T-cell (primary cell): ENCODE measurements at regions not wholly inside any gene's neighbourhood (a gene's known extent, or its start where the extent isn't known, plus 50 kb on each side); places are given as distances from the start of the nearest gene placed in this dataset.

Source experiments
- ATAC-seq, 4 experiments: fragments of 200-7000 bp in 3 of 4; fragments of 150-1000 bp in 1 of 4; cut with Tn5 transposase; replicated peaks in 1 of 4; 1 replicate in 3 of 4; 2 replicates in 1 of 4; pipeline ENCODE4 v1.10.0; 2021; ENCODE audit warnings: moderate library complexity in 3 of 4, mild to moderate bottlenecking in 2 of 4, moderate number of reproducible peaks in 1 of 4
- CTCF ChIA-PET, 2 donors: fragments of 300-600 bp; sonication (Branson Sonifier 250); formaldehyde crosslinking; loops; one replicate each; lab custom pipeline; 2022; ENCODE audit warnings: antibody characterized with exemption in 2 of 2; lab: Charles Lee
- POLR2A ChIA-PET, 2 donors: fragments of 300-600 bp; sonication (Branson Sonifier 250); formaldehyde crosslinking; loops; one replicate each; lab custom pipeline; 2022; ENCODE audit warnings: antibody characterized with exemption in 2 of 2; lab: Charles Lee
- DNase-seq, 35 experiments: peaks; one replicate each; pipeline versions ENCODE4 v3.0.0 to v3.0.0-alpha.2; 2013 to 2023
- H3K27ac ChIP-seq: one replicate; pipeline ENCODE4 v1.5.1; 2013; ENCODE audit warnings: low read length
- H3K27me3 ChIP-seq, 2 experiments: replicated peaks in 1 of 2; 1 replicate in 1 of 2; 2 replicates in 1 of 2; pipeline versions ENCODE4 v1.6.1 to v1.7.0; 2013; ENCODE audit warnings: low read length in 1 of 2, mixed read lengths in 1 of 2; ENCODE audit not compliant: control insufficient read depth in 2 of 2, insufficient read depth in 2 of 2; ENCODE audit errors: extremely low read depth in 1 of 2
- H3K36me3 ChIP-seq, 2 donors: 1 replicate in 1 of 2; 2 replicates in 1 of 2; pipeline versions ENCODE4 v1.6.1 to v1.7.0; 2013; ENCODE audit warnings: low read length in 1 of 2; ENCODE audit not compliant: control insufficient read depth in 2 of 2, insufficient read depth in 1 of 2; ENCODE audit errors: extremely low read depth in 1 of 2
- H3K4me1 ChIP-seq, 2 experiments: 1 replicate in 1 of 2; 2 replicates in 1 of 2; pipeline versions ENCODE4 v1.6.1 to v1.7.0; 2013; ENCODE audit warnings: low read length in 2 of 2, mixed read lengths in 1 of 2; ENCODE audit not compliant: insufficient read depth in 2 of 2, control insufficient read depth in 1 of 2; ENCODE audit errors: extremely low read depth in 1 of 2
- H3K4me3 ChIP-seq, 2 donors: 1 replicate in 1 of 2; 2 replicates in 1 of 2; pipeline versions ENCODE4 v1.5.1 to v1.7.0; 2013; ENCODE audit warnings: mild to moderate bottlenecking in 2 of 2, low read length in 1 of 2, moderate library complexity in 1 of 2; ENCODE audit not compliant: control insufficient read depth in 1 of 2; ENCODE audit errors: extremely low read depth in 1 of 2
- H3K9me3 ChIP-seq: 2 replicates; pipeline ENCODE4 v1.7.0; 2013
- H3K27ac Mint-ChIP-seq, 2 donors: one replicate each; pipeline ENCODE4 v1.8.0; 2020 to 2021; ENCODE audit warnings: mild to moderate bottlenecking in 2 of 2, mixed read lengths in 2 of 2
- H3K27me3 Mint-ChIP-seq, 2 donors: one replicate each; pipeline ENCODE4 v1.8.0; 2021 to 2022; ENCODE audit warnings: mixed read lengths in 2 of 2
- H3K36me3 Mint-ChIP-seq: one replicate; pipeline ENCODE4 v1.8.0; 2021; ENCODE audit warnings: mixed read lengths
- H3K4me1 Mint-ChIP-seq, 3 donors: one replicate each; pipeline ENCODE4 v1.8.0; 2020 to 2022; ENCODE audit warnings: mixed read lengths in 3 of 3, mild to moderate bottlenecking in 1 of 3
- H3K4me3 Mint-ChIP-seq, 3 donors: one replicate each; pipeline ENCODE4 v1.8.0; 2020 to 2022; ENCODE audit warnings: mild to moderate bottlenecking in 3 of 3, mixed read lengths in 3 of 3, moderate library complexity in 3 of 3
- H3K9me3 Mint-ChIP-seq, 3 donors: one replicate each; pipeline ENCODE4 v1.8.0; 2020 to 2022; ENCODE audit warnings: mixed read lengths in 3 of 3
- WGBS: methylation state at CpG from one replicate; pipeline ENCODE4 v1.1.5; 2013; ENCODE audit warnings: missing lambda C conversion rate; ENCODE audit not compliant: insufficient coverage; 5-methylcytosine and 5-hydroxymethylcytosine counted together

DNA sequence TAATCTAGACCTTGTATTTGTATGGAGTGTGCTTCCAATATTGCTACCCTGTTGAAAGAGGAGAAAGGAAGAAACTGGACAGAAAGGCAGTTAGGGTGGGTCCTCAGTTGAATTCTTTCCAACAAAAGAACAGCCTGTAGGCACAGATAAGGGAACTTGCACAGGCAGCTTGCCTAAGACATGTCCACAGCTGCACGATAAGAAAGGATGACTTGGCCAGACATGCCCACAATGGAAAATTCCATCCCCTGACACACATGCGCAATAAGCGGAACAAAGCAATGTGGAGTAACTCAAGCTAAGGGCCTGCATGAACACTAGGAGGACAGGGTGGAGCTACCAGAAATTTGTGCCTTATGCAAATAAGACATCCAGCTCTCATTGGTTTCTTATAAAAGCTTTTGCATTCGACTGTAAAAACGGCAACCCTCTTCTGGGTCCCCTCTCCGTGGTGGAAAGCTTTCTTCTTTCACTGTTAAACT is 1084.7 kb upstream of the NXPH2 start:
- ChIA-PET CTCF (no interaction called here), POLR2A (no interaction called here)
- no peak for DNase-seq
- Mint-ChIP-seq H3K4me3 (no peak overlapping the region), H3K27me3 (no peaks in the 10 kb centered on the region), H3K4me1 (no peaks in the 10 kb centered on the region), H3K27ac (no peak overlapping the region), H3K9me3 (peaks cover 19 to 42% (median 27%) of the 10 kb centered on the region in 3 donors), H3K36me3 (no peaks in the 10 kb centered on the region)
- 77% methylated on average over 5 of the region's 6 CpGs for WGBS
- no peaks in the 10 kb centered on the region for H3K36me3 ChIP-seq
- no peaks in the 10 kb centered on the region for H3K4me1 ChIP-seq
- no peaks in the 10 kb centered on the region for H3K27me3 ChIP-seq
- no peak overlapping the region for H3K27ac ChIP-seq
- no peak for ATAC-seq
- no peaks in the 10 kb centered on the region for H3K9me3 ChIP-seq
- no peak overlapping the region for H3K4me3 ChIP-seq

- Mint-ChIP-seq H3K36me3 (no peaks in the 10 kb centered on the region), H3K4me1 (no peaks in the 10 kb centered on the region), H3K27ac (no peak overlapping the region), H3K9me3 (peaks cover 10 to 18% (median 15%) of the 10 kb centered on the region in 3 donors), H3K4me3 (no peak overlapping the region), H3K27me3 (no peaks in the 10 kb centered on the region)
- no CpG with 5 or more reads among the region's 3 CpGs for WGBS
- no peaks in the 10 kb centered on the region for H3K9me3 ChIP-seq
- CTCF ChIA-PET = no interaction called here
- H3K27ac ChIP-seq = no peak overlapping the region
- H3K27me3 ChIP-seq = no peaks in the 10 kb centered on the region
- no peaks in the 10 kb centered on the region for H3K4me1 ChIP-seq
- ATAC-seq (no peak), DNase-seq (no peak)
- H3K36me3 ChIP-seq = no peaks in the 10 kb centered on the region
- H3K4me3 ChIP-seq = no peak overlapping the region
- POLR2A ChIA-PET = interaction anchor here in 1 of 2 donors (0.5 kb wide), 1 partner anchor 131 kb away, joined by 3 read pairs; no protein-coding TSS in a partner anchor
Measured at GRCh38 chr2:139854769-139855483, 1074.7 kb upstream of the NXPH2 start.

GRCh38 chr2:139850254-139850890 is 1070.2 kb upstream of the NXPH2 start:
- ATAC-seq (no peak), DNase-seq (no peak)
- H3K4me3 Mint-ChIP-seq = no peak overlapping the region
- H3K36me3 ChIP-seq = no peaks in the 10 kb centered on the region
- H3K27me3 Mint-ChIP-seq = no peaks in the 10 kb centered on the region
- POLR2A ChIA-PET = no interaction called here
- no peak overlapping the region for H3K27ac Mint-ChIP-seq
- WGBS = 64% methylated on average over 1 of the region's 1 CpG
- peaks cover 5 to 20% (median 14%) of the 10 kb centered on the region in 3 donors for H3K9me3 Mint-ChIP-seq
- H3K9me3 ChIP-seq = no peaks in the 10 kb centered on the region
- CTCF ChIA-PET = no interaction called here
- H3K4me3 ChIP-seq = no peak overlapping the region
- H3K4me1 Mint-ChIP-seq = no peaks in the 10 kb centered on the region
- no peak overlapping the region for H3K27ac ChIP-seq
- no peaks in the 10 kb centered on the region for H3K36me3 Mint-ChIP-seq
- no peaks in the 10 kb centered on the region for H3K4me1 ChIP-seq
- H3K27me3 ChIP-seq = no peaks in the 10 kb centered on the region

GRCh38 chr2:139836769-139837168 is 1056.6 kb upstream of the NXPH2 start:
- no peaks in the 10 kb centered on the region for H3K36me3 Mint-ChIP-seq
- DNase-seq (no peak), ATAC-seq (no peak)
- Histone ChIP-seq H3K27me3 (no peaks in the 10 kb centered on the region), H3K4me3 (no peak overlapping the region), H3K4me1 (no peaks in the 10 kb centered on the region), H3K9me3 (no peaks in the 10 kb centered on the region), H3K36me3 (no peaks in the 10 kb centered on the region), H3K27ac (no peak overlapping the region)
- H3K4me1 Mint-ChIP-seq = no peaks in the 10 kb centered on the region
- 52% methylated on average over 2 of the region's 4 CpGs for WGBS
- H3K9me3 Mint-ChIP-seq = peaks cover 23 to 38% (median 28%) of the 10 kb centered on the region in 3 donors
- no peak overlapping the region for H3K4me3 Mint-ChIP-seq
- ChIA-PET POLR2A (no interaction called here), CTCF (no interaction called here)
- no peak overlapping the region for H3K27ac Mint-ChIP-seq
- H3K27me3 Mint-ChIP-seq = no peaks in the 10 kb centered on the region

DNA sequence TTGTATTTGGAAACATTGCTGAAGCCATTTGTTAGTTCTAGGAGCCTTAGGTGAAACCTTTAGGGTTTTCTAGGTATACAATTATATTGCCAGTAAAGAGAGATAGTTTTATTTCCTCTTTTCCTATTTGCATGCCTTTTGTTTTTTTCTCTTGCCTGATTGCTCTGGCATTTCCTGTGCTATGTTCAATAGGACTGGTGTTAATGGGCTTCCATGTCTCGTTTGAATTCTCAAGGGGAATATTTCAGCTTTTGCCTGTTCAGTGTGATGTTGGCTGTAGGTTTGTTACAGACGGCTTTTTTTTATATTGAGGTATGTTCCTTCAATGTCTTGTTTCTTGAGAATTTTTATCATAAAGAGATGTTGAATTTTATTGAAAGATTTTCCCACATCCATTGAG is 1054.9 kb upstream of the NXPH2 start:
- WGBS = 33% methylated on average over 1 of the region's 2 CpGs
- no peaks in the 10 kb centered on the region for H3K27me3 Mint-ChIP-seq
- no peaks in the 10 kb centered on the region for H3K4me1 Mint-ChIP-seq
- H3K9me3 Mint-ChIP-seq = peaks cover 15 to 25% (median 22%) of the 10 kb centered on the region in 3 donors
- ATAC-seq = no peak
- ChIA-PET CTCF (no interaction called here), POLR2A (no interaction called here)
- no peaks in the 10 kb centered on the region for H3K9me3 ChIP-seq
- DNase-seq = no peak
- no peak overlapping the region for H3K4me3 ChIP-seq
- H3K4me3 Mint-ChIP-seq = no peak overlapping the region
- H3K27me3 ChIP-seq = no peaks in the 10 kb centered on the region
- H3K36me3 ChIP-seq = no peaks in the 10 kb centered on the region
- H3K27ac ChIP-seq = no peak overlapping the region
- H3K4me1 ChIP-seq = no peaks in the 10 kb centered on the region
- no peak overlapping the region for H3K27ac Mint-ChIP-seq
- H3K36me3 Mint-ChIP-seq = no peaks in the 10 kb centered on the region

DNA sequence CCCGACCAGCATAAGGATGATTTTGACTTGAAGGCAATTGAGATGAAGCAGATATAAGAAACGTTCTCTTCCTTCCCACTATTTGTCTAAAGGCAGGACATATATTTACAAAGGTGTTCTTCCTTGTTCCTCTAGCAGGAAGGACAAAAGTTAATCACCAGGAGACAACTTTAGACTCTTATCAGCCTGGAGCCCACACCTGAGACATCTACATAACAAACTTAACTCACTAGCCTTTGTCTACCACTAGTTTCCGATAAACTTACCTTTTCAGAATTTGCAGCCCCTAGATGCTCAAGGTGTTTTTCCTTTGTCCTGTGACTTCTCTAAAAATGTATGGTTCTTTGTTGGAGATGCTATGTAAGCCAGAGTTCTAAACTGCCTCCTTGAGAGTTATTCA is 1047.8 kb upstream of the NXPH2 start:
- no CpG with 5 or more reads among the region's 3 CpGs for WGBS
- Mint-ChIP-seq H3K4me1 (no peaks in the 10 kb centered on the region), H3K27me3 (no peaks in the 10 kb centered on the region), H3K4me3 (no peak overlapping the region), H3K27ac (no peak overlapping the region), H3K9me3 (peaks cover 0 to 11% (median 10%) of the 10 kb centered on the region in 3 donors), H3K36me3 (no peaks in the 10 kb centered on the region)
- no peak overlapping the region for H3K4me3 ChIP-seq
- no peak overlapping the region for H3K27ac ChIP-seq
- no peaks in the 10 kb centered on the region for H3K36me3 ChIP-seq
- CTCF ChIA-PET = no interaction called here
- no peaks in the 10 kb centered on the region for H3K27me3 ChIP-seq
- no peak for ATAC-seq
- no peak for DNase-seq
- no peaks in the 10 kb centered on the region for H3K4me1 ChIP-seq
- no peaks in the 10 kb centered on the region for H3K9me3 ChIP-seq
- POLR2A ChIA-PET = no interaction called here
